Choroid plexus epithelial cell (primary cell): ENCODE measurements at regions not wholly inside any gene's neighbourhood (a gene's known extent, or its start where the extent isn't known, plus 50 kb on each side); places are given as distances from the start of the nearest gene placed in this dataset.

Experiments
- DNase-seq: peaks from one replicate; pipeline ENCODE4 v3.0.0-alpha.2; 2010; ENCODE audit warnings: low read depth
- H3K4me3 ChIP-seq: 2 replicates; pipeline ENCODE4 v1.5.1; 2011; ENCODE audit warnings: low read depth, mild to moderate bottlenecking, control low read depth, low read length, moderate library complexity
- TF ChIP-seq, protein P1 (sequence below): conservative IDR thresholded peaks from 2 replicates; pipeline ENCODE4 v1.5.1; 2011; ENCODE audit warnings: low read depth, mild to moderate bottlenecking, control low read depth, inconsistent platforms, low read length, moderate library complexity

DNA sequence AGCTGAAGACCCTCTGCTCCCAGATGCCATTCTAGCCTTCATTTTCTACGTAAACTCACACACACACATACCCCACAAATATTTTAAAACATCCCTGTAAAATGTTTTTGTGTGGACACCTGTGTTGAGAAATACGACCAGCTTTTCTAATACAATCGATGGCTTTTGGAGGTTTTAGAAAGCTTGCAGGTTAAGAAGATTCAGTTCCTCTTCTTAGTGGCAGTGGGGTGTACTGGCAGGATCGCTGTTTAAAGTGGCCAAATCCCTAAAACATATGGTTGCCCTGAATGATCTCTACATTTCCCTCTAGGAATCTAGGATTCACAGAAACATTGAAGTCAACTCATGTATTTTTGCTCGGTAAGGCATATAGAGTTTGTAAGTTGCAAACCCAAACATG, 236.3 kb downstream of the NSG2 start:
- DNase-seq = no peak
- TF ChIP-seq, protein P1, sequence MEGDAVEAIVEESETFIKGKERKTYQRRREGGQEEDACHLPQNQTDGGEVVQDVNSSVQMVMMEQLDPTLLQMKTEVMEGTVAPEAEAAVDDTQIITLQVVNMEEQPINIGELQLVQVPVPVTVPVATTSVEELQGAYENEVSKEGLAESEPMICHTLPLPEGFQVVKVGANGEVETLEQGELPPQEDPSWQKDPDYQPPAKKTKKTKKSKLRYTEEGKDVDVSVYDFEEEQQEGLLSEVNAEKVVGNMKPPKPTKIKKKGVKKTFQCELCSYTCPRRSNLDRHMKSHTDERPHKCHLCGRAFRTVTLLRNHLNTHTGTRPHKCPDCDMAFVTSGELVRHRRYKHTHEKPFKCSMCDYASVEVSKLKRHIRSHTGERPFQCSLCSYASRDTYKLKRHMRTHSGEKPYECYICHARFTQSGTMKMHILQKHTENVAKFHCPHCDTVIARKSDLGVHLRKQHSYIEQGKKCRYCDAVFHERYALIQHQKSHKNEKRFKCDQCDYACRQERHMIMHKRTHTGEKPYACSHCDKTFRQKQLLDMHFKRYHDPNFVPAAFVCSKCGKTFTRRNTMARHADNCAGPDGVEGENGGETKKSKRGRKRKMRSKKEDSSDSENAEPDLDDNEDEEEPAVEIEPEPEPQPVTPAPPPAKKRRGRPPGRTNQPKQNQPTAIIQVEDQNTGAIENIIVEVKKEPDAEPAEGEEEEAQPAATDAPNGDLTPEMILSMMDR = no peak

DNA sequence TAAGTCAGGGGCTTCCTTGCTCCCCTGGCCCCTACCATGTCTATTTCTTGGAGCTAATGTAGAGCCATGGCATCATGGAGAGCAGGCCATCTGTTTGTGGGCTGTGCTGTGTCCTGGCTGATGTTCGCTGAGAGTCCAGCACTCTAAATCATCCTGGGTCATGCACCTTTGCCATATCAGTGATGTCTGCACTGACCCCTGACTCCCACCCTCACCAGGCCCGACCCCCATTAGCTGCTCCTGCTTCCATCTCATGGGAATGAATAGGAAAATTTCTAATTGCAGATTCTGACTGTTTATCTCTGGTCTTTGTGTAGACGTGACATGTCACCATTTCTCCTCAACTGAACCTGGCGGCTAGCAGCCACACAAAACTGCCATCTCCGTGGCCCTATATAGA, 236.9 kb downstream of the NSG2 start:
- TF ChIP-seq, protein P1 = no peak
- DNase-seq = no peak
- H3K4me3 ChIP-seq = no peak overlapping the region

More for the DNA sequence above, 236.3 kb downstream of the NSG2 start:
- H3K4me3 ChIP-seq = no peak overlapping the region

DNA sequence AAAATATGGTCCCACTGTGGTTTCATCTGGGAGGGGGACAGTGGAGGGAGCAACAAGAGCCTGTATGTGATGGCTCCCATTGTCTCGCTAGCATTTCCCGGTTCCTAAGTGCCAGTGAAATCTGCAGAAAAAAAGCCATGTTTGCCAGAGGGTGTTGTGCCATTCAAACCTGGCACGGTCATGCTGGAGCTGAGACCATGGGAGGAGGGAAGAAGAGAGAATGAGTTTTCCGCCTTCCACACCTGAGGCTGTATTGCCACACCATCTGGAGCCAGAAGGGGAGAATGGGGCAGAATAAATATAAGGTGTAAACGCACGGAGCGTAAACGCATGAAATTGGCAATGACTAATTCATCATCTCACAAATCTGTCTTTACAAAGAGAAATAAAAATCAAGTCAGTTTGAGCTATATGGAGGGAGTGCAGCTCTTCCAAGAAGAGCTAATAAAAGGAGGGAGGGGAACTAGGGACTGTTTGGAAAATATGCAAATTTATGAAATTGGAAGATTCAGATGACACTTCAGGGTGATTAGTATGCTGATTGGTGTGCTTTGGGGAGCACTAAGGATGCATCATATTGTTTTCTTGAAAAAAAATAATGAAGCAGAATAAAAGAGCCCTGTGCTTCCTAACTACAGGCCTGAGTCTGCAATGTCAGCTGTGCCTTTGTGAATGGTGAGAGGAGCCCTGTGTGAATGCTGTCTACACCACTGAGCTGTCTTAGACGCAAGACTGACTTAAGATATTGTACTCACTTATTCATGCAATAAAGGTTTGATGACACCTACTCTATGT, 237.9 kb downstream of the NSG2 start:
- no peak overlapping the region for H3K4me3 ChIP-seq
- TF ChIP-seq, protein P1 = no peak
- DNase-seq = no peak

DNA sequence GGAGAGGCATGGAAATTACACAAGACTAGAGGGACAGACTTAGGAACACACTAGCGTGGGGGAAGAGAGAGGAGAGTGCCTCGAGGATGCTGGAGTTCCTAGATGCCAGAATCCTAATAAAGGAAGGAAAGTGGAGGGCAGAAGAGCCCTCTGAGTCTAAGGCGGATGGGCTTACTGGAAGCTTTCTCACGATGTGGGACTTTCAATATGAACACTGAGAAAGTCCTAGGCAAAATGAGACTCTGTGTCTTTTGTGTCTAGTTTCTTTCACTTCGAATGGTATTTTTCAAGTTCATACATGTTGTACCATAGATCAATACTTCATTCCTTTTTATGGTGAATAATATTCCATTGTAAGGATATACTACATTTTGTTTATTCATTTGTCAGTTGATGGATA, 239.4 kb downstream of the NSG2 start:
- TF ChIP-seq, protein P1 = no peak
- DNase-seq = no peak
- no peak overlapping the region for H3K4me3 ChIP-seq

DNA sequence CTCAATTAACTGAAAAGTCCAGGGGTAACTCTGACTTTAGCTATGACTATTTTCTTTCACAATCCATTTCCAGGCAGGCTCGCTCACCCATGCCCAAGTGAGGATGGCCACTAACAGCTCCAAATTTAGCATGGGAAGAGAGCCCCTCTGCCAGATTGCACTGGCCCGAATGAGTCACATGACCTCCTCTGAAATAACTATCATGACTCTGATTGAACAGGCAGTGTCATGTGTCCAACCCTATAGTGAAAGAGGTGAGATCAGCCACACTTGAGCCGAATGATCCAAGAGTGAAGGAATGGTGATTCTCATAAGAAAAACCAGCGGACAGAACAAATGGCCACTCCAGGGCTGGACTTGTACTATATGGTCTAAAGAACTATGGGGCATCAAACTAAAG, 242.3 kb downstream of the NSG2 start:
- DNase-seq = no peak
- TF ChIP-seq, protein P1 = no peak
- no peak overlapping the region for H3K4me3 ChIP-seq

DNA sequence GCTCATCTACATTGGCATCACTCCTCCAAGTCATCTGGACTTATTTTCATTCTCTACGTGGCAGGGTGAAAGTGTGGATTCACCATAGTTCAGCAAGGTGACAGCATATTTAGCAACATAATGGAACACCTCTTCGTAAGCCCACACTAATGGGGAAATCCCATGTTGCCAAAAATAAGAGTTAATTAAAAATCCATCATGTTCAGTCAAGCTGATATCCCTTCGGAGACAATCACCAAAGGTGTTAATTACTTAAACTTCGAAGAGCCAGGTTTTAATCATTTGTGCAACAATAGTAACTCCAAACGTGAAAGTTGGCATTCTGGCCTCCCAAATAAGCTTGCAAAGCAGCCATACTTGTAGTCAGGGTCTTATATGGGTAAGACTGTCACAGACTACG, 242.9 kb downstream of the NSG2 start:
- TF ChIP-seq, protein P1 = no peak
- no peak overlapping the region for H3K4me3 ChIP-seq
- no peak for DNase-seq

DNA sequence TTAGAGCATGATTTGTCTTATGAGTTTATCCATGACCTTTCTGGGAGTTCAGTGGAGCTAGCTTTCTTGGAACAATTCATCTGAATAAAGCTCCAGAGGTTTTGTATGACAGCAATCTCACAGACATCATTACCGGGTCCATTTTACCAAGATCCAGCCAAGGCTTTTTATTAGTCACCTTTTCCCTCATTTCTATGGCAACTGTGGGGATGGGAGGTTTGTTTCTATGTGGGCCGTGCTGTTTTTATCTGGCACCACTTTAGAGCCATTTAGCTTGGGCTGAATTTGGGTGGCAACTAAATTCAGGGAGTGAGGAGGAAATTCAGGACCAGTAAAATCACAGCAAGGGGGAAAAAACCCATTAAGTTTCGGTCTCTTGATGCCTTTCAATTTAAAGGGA, 245.7 kb downstream of the NSG2 start:
- DNase-seq = no peak
- TF ChIP-seq, protein P1 = no peak
- no peak overlapping the region for H3K4me3 ChIP-seq
